H9 (cell line): ENCODE measurements at regions not wholly inside any gene's neighbourhood (a gene's known extent, or its start where the extent isn't known, plus 50 kb on each side); places are given as distances from the start of the nearest gene placed in this dataset.

Source experiments
- DNase-seq: peaks from one replicate; pipeline ENCODE4 v3.0.0-alpha.2; 2017
- H2AFZ ChIP-seq: one replicate; pipeline ENCODE4 v1.6.1; 2013; ENCODE audit warnings: mild to moderate bottlenecking, low read length, control low read depth, moderate library complexity
- H2AK5ac ChIP-seq: 2 replicates; pipeline ENCODE4 v1.6.1; 2013; ENCODE audit warnings: low read length, control low read depth, mixed read lengths; ENCODE audit not compliant: insufficient read length
- H2BK120ac ChIP-seq: one replicate; pipeline ENCODE4 v1.6.1; 2013; ENCODE audit warnings: low read depth, mild to moderate bottlenecking, low read length, control low read depth, inconsistent platforms; ENCODE audit not compliant: poor library complexity, severe bottlenecking
- H2BK12ac ChIP-seq: 2 replicates; pipeline ENCODE4 v1.6.1; 2013; ENCODE audit warnings: low read length, control low read depth, mixed read lengths, low read depth; ENCODE audit not compliant: insufficient read length
- H2BK15ac ChIP-seq: 2 replicates; pipeline ENCODE4 v1.6.1; 2013; ENCODE audit warnings: low read depth, low read length, control low read depth
- H2BK20ac ChIP-seq: one replicate; pipeline ENCODE4 v1.6.1; 2013; ENCODE audit warnings: low read depth, mild to moderate bottlenecking, low read length, control low read depth, inconsistent platforms; ENCODE audit not compliant: poor library complexity, severe bottlenecking
- H2BK5ac ChIP-seq: 2 replicates; pipeline ENCODE4 v1.6.1; 2013; ENCODE audit warnings: low read length, control low read depth, mixed read lengths; ENCODE audit not compliant: insufficient read length
- H3K14ac ChIP-seq: 2 replicates; pipeline ENCODE4 v1.6.1; 2013; ENCODE audit warnings: low read length, control low read depth; ENCODE audit not compliant: insufficient read depth
- H3K18ac ChIP-seq: 2 replicates; pipeline ENCODE4 v1.6.1; 2013; ENCODE audit warnings: low read depth, mild to moderate bottlenecking, mixed read lengths, low read length, control low read depth; ENCODE audit not compliant: insufficient read length
- H3K23ac ChIP-seq: 2 replicates; pipeline ENCODE4 v1.6.1; 2013; ENCODE audit warnings: low read length, control low read depth, mixed read lengths, low read depth; ENCODE audit not compliant: insufficient read length
- H3K23me2 ChIP-seq: 2 replicates; pipeline ENCODE4 v1.6.1; 2013; ENCODE audit warnings: low read depth, mild to moderate bottlenecking, mixed read lengths, low read length, control low read depth; ENCODE audit not compliant: insufficient read length, poor library complexity, severe bottlenecking
- H3K27ac ChIP-seq: 2 replicates; pipeline ENCODE4 v1.5.1; 2013; ENCODE audit warnings: low read length, control low read depth, mixed read lengths, low read depth; ENCODE audit not compliant: insufficient read length
- H3K27me3 ChIP-seq: 2 replicates; pipeline ENCODE4 v1.6.1; 2013; ENCODE audit warnings: low read length, control low read depth, inconsistent platforms; ENCODE audit not compliant: insufficient read depth
- H3K4ac ChIP-seq: 2 replicates; pipeline ENCODE4 v1.6.1; 2013; ENCODE audit warnings: low read depth, mild to moderate bottlenecking, control low read depth, inconsistent platforms, low read length, moderate library complexity
- H3K4me1 ChIP-seq: 2 replicates; pipeline ENCODE4 v1.6.1; 2013; ENCODE audit warnings: low read length, control low read depth, inconsistent platforms; ENCODE audit not compliant: insufficient read depth
- H3K4me2 ChIP-seq: 2 replicates; pipeline ENCODE4 v1.6.1; 2013; ENCODE audit warnings: low read length, control low read depth, mixed read lengths; ENCODE audit not compliant: insufficient read length, insufficient read depth
- H3K56ac ChIP-seq: 2 replicates; pipeline ENCODE4 v1.6.1; 2013; ENCODE audit warnings: low read depth, mild to moderate bottlenecking, mixed read lengths, low read length, control low read depth; ENCODE audit not compliant: insufficient read length
- H3K79me1 ChIP-seq: 2 replicates; pipeline ENCODE4 v1.6.1; 2013; ENCODE audit warnings: low read depth, mild to moderate bottlenecking, moderate library complexity, low read length, control low read depth, inconsistent platforms; ENCODE audit not compliant: insufficient read depth, poor library complexity, severe bottlenecking
- H3K79me2 ChIP-seq: 2 replicates; pipeline ENCODE4 v1.6.1; 2013; ENCODE audit warnings: low read length, control low read depth, inconsistent platforms; ENCODE audit not compliant: insufficient read depth
- H3K9ac ChIP-seq: 2 replicates; pipeline ENCODE4 v1.6.1; 2013; ENCODE audit warnings: low read length, control low read depth, mixed read lengths; ENCODE audit not compliant: insufficient read length; ENCODE audit errors: extremely low read depth
- H3K9me3 ChIP-seq: one replicate; pipeline ENCODE4 v1.6.1; 2013; ENCODE audit warnings: low read depth, low read length, inconsistent platforms; ENCODE audit not compliant: control insufficient read depth
- H3T11ph ChIP-seq: one replicate; pipeline ENCODE4 v1.6.1; 2013; ENCODE audit warnings: mild to moderate bottlenecking, low read length, control low read depth, inconsistent platforms
- H4K20me1 ChIP-seq: one replicate; pipeline ENCODE4 v1.6.1; 2013; ENCODE audit not compliant: control insufficient read depth, insufficient read length, insufficient read depth
- H4K5ac ChIP-seq: 2 replicates; pipeline ENCODE4 v1.6.1; 2013; ENCODE audit warnings: low read depth, mild to moderate bottlenecking, mixed read lengths, low read length, control low read depth; ENCODE audit not compliant: insufficient read length
- H4K8ac ChIP-seq: replicated peaks from 2 replicates; pipeline ENCODE4 v1.6.1; 2013; ENCODE audit warnings: low read length, control low read depth, mixed read lengths, low read depth; ENCODE audit not compliant: insufficient read length
- H4K91ac ChIP-seq: 2 replicates; pipeline ENCODE4 v1.6.1; 2013; ENCODE audit warnings: low read depth, mild to moderate bottlenecking, moderate library complexity, mixed read lengths, low read length, control low read depth; ENCODE audit not compliant: insufficient read length
- H3K27ac Mint-ChIP-seq, 3 experiments: 2 replicates in 2 of 3; 3 replicates in 1 of 3; pipeline ENCODE4 v1.8.0; 2020 to 2021; ENCODE audit warnings: mixed read lengths in 3 of 3, mild to moderate bottlenecking in 1 of 3, moderate library complexity in 1 of 3
- H3K27me3 Mint-ChIP-seq: 2 replicates; pipeline ENCODE4 v1.8.0; 2021; ENCODE audit warnings: low read depth, mild to moderate bottlenecking, moderate library complexity, mixed read lengths
- H3K36me3 Mint-ChIP-seq, 3 experiments: 2 replicates in 2 of 3; 3 replicates in 1 of 3; pipeline ENCODE4 v1.8.0; 2020 to 2021; ENCODE audit warnings: low read depth in 3 of 3, mixed read lengths in 3 of 3; ENCODE audit not compliant: insufficient read depth in 1 of 3
- H3K4me1 Mint-ChIP-seq, 2 experiments: 2 replicates each; pipeline ENCODE4 v1.8.0; 2020; ENCODE audit warnings: mixed read lengths in 2 of 2
- H3K4me3 Mint-ChIP-seq, 2 experiments: 2 replicates in 1 of 2; 3 replicates in 1 of 2; pipeline ENCODE4 v1.8.0; 2020 to 2021; ENCODE audit warnings: mild to moderate bottlenecking in 2 of 2, mixed read lengths in 2 of 2, moderate library complexity in 1 of 2
- H3K9me3 Mint-ChIP-seq, 2 experiments: 2 replicates in 1 of 2; 3 replicates in 1 of 2; pipeline ENCODE4 v1.8.0; 2020; ENCODE audit warnings: mild to moderate bottlenecking in 2 of 2, mixed read lengths in 2 of 2, moderate library complexity in 1 of 2
- WGBS: extraction: QIAGEN DNeasy Blood & Tissue Kit; methylation state at CpG from one replicate; pipeline ENCODE4 v1.1.7; 2013; ENCODE audit warnings: missing lambda C conversion rate, low lambda C conversion rate, mixed read lengths; ENCODE audit not compliant: insufficient read length; ENCODE audit errors: extremely low coverage; 5-methylcytosine and 5-hydroxymethylcytosine counted together
- TF ChIP-seq, protein P1 (sequence below): fragments of 200-600 bp; sonication (generic); conservative IDR thresholded peaks from 3 replicates; pipeline ENCODE4 v1.8.0; 2021; ENCODE audit warnings: antibody characterized with exemption, mild to moderate bottlenecking

DNA sequence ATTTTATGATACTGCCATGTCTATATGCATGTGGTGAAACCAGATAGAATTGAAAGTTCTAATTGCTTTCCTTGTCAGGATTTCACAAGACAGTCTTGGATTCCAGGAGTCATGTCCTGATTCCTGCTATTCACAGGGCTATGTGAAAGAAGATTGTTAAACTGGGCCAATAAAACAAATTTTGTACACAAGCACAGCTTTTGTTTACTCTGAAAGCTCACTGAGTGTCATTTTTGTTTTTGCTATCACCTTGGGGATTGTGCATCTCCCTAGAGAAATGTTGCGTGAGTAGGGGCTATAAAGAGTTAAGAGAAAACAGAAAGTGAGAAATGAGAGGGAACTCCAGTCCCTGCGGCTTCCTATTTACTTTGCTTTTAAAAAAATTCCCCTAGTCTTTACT is 627.5 kb downstream of the PKHD1 start:
- Histone ChIP-seq H3K18ac (no peak overlapping the region), H2BK20ac (no peak overlapping the region), H3T11ph (no peak overlapping the region), H2BK15ac (no peak overlapping the region), H2AK5ac (no peak overlapping the region), H3K4me1 (no peaks in the 10 kb centered on the region; the same call in 1 of the 2 replicates), H4K91ac (no peak overlapping the region), H3K4ac (no peak overlapping the region), H3K23ac (no peak overlapping the region), H4K20me1 (no peaks in the 10 kb centered on the region), H3K9ac (no peak overlapping the region), H3K56ac (no peak overlapping the region), H3K23me2 (no peaks in the 10 kb centered on the region), H4K5ac (no peak overlapping the region), H4K8ac (no peak overlapping the region), H3K27ac (no peak overlapping the region), H2BK12ac (no peak overlapping the region), H2AFZ (no peak overlapping the region), H3K27me3 (no peaks in the 10 kb centered on the region), H2BK5ac (no peak overlapping the region), H3K79me2 (no peaks in the 10 kb centered on the region), H3K79me1 (no peaks in the 10 kb centered on the region), H3K4me2 (no peak overlapping the region), H3K9me3 (no peaks in the 10 kb centered on the region), H2BK120ac (no peak overlapping the region), H3K14ac (no peak overlapping the region)
- WGBS = no CpG with 5 or more reads among the region's 2 CpGs
- H3K36me3 Mint-ChIP-seq = no peaks in the 10 kb centered on the region
- no peak for DNase-seq
- H3K4me3 Mint-ChIP-seq = no peak overlapping the region
- no peaks in the 10 kb centered on the region for H3K9me3 Mint-ChIP-seq
- no peak overlapping the region for H3K27ac Mint-ChIP-seq
- TF ChIP-seq, protein P1, sequence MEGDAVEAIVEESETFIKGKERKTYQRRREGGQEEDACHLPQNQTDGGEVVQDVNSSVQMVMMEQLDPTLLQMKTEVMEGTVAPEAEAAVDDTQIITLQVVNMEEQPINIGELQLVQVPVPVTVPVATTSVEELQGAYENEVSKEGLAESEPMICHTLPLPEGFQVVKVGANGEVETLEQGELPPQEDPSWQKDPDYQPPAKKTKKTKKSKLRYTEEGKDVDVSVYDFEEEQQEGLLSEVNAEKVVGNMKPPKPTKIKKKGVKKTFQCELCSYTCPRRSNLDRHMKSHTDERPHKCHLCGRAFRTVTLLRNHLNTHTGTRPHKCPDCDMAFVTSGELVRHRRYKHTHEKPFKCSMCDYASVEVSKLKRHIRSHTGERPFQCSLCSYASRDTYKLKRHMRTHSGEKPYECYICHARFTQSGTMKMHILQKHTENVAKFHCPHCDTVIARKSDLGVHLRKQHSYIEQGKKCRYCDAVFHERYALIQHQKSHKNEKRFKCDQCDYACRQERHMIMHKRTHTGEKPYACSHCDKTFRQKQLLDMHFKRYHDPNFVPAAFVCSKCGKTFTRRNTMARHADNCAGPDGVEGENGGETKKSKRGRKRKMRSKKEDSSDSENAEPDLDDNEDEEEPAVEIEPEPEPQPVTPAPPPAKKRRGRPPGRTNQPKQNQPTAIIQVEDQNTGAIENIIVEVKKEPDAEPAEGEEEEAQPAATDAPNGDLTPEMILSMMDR = no peak
- H3K27me3 Mint-ChIP-seq = no peaks in the 10 kb centered on the region
- H3K4me1 Mint-ChIP-seq = peaks cover 17 to 24% of the 10 kb centered on the region in 2 experiments
